H9 (cell line): ENCODE measurements at regions not wholly inside any gene's neighbourhood (a gene's known extent, or its start where the extent isn't known, plus 50 kb on each side); places are given as distances from the start of the nearest gene placed in this dataset.

ENCODE experiments used
- DNase-seq: peaks from one replicate; pipeline ENCODE4 v3.0.0-alpha.2; 2017
- H2AFZ ChIP-seq: one replicate; pipeline ENCODE4 v1.6.1; 2013; ENCODE audit warnings: mild to moderate bottlenecking, low read length, control low read depth, moderate library complexity
- H2AK5ac ChIP-seq: 2 replicates; pipeline ENCODE4 v1.6.1; 2013; ENCODE audit warnings: low read length, control low read depth, mixed read lengths; ENCODE audit not compliant: insufficient read length
- H2BK120ac ChIP-seq: one replicate; pipeline ENCODE4 v1.6.1; 2013; ENCODE audit warnings: low read depth, mild to moderate bottlenecking, low read length, control low read depth, inconsistent platforms; ENCODE audit not compliant: poor library complexity, severe bottlenecking
- H2BK12ac ChIP-seq: 2 replicates; pipeline ENCODE4 v1.6.1; 2013; ENCODE audit warnings: low read length, control low read depth, mixed read lengths, low read depth; ENCODE audit not compliant: insufficient read length
- H2BK15ac ChIP-seq: 2 replicates; pipeline ENCODE4 v1.6.1; 2013; ENCODE audit warnings: low read depth, low read length, control low read depth
- H2BK20ac ChIP-seq: one replicate; pipeline ENCODE4 v1.6.1; 2013; ENCODE audit warnings: low read depth, mild to moderate bottlenecking, low read length, control low read depth, inconsistent platforms; ENCODE audit not compliant: poor library complexity, severe bottlenecking
- H2BK5ac ChIP-seq: 2 replicates; pipeline ENCODE4 v1.6.1; 2013; ENCODE audit warnings: low read length, control low read depth, mixed read lengths; ENCODE audit not compliant: insufficient read length
- H3K14ac ChIP-seq: 2 replicates; pipeline ENCODE4 v1.6.1; 2013; ENCODE audit warnings: low read length, control low read depth; ENCODE audit not compliant: insufficient read depth
- H3K18ac ChIP-seq: 2 replicates; pipeline ENCODE4 v1.6.1; 2013; ENCODE audit warnings: low read depth, mild to moderate bottlenecking, mixed read lengths, low read length, control low read depth; ENCODE audit not compliant: insufficient read length
- H3K23ac ChIP-seq: 2 replicates; pipeline ENCODE4 v1.6.1; 2013; ENCODE audit warnings: low read length, control low read depth, mixed read lengths, low read depth; ENCODE audit not compliant: insufficient read length
- H3K23me2 ChIP-seq: 2 replicates; pipeline ENCODE4 v1.6.1; 2013; ENCODE audit warnings: low read depth, mild to moderate bottlenecking, mixed read lengths, low read length, control low read depth; ENCODE audit not compliant: insufficient read length, poor library complexity, severe bottlenecking
- H3K27ac ChIP-seq: 2 replicates; pipeline ENCODE4 v1.5.1; 2013; ENCODE audit warnings: low read length, control low read depth, mixed read lengths, low read depth; ENCODE audit not compliant: insufficient read length
- H3K27me3 ChIP-seq: 2 replicates; pipeline ENCODE4 v1.6.1; 2013; ENCODE audit warnings: low read length, control low read depth, inconsistent platforms; ENCODE audit not compliant: insufficient read depth
- H3K4ac ChIP-seq: 2 replicates; pipeline ENCODE4 v1.6.1; 2013; ENCODE audit warnings: low read depth, mild to moderate bottlenecking, control low read depth, inconsistent platforms, low read length, moderate library complexity
- H3K4me1 ChIP-seq: 2 replicates; pipeline ENCODE4 v1.6.1; 2013; ENCODE audit warnings: low read length, control low read depth, inconsistent platforms; ENCODE audit not compliant: insufficient read depth
- H3K4me2 ChIP-seq: 2 replicates; pipeline ENCODE4 v1.6.1; 2013; ENCODE audit warnings: low read length, control low read depth, mixed read lengths; ENCODE audit not compliant: insufficient read length, insufficient read depth
- H3K56ac ChIP-seq: 2 replicates; pipeline ENCODE4 v1.6.1; 2013; ENCODE audit warnings: low read depth, mild to moderate bottlenecking, mixed read lengths, low read length, control low read depth; ENCODE audit not compliant: insufficient read length
- H3K79me1 ChIP-seq: 2 replicates; pipeline ENCODE4 v1.6.1; 2013; ENCODE audit warnings: low read depth, mild to moderate bottlenecking, moderate library complexity, low read length, control low read depth, inconsistent platforms; ENCODE audit not compliant: insufficient read depth, poor library complexity, severe bottlenecking
- H3K79me2 ChIP-seq: 2 replicates; pipeline ENCODE4 v1.6.1; 2013; ENCODE audit warnings: low read length, control low read depth, inconsistent platforms; ENCODE audit not compliant: insufficient read depth
- H3K9ac ChIP-seq: 2 replicates; pipeline ENCODE4 v1.6.1; 2013; ENCODE audit warnings: low read length, control low read depth, mixed read lengths; ENCODE audit not compliant: insufficient read length; ENCODE audit errors: extremely low read depth
- H3K9me3 ChIP-seq: one replicate; pipeline ENCODE4 v1.6.1; 2013; ENCODE audit warnings: low read depth, low read length, inconsistent platforms; ENCODE audit not compliant: control insufficient read depth
- H3T11ph ChIP-seq: one replicate; pipeline ENCODE4 v1.6.1; 2013; ENCODE audit warnings: mild to moderate bottlenecking, low read length, control low read depth, inconsistent platforms
- H4K20me1 ChIP-seq: one replicate; pipeline ENCODE4 v1.6.1; 2013; ENCODE audit not compliant: control insufficient read depth, insufficient read length, insufficient read depth
- H4K5ac ChIP-seq: 2 replicates; pipeline ENCODE4 v1.6.1; 2013; ENCODE audit warnings: low read depth, mild to moderate bottlenecking, mixed read lengths, low read length, control low read depth; ENCODE audit not compliant: insufficient read length
- H4K8ac ChIP-seq: replicated peaks from 2 replicates; pipeline ENCODE4 v1.6.1; 2013; ENCODE audit warnings: low read length, control low read depth, mixed read lengths, low read depth; ENCODE audit not compliant: insufficient read length
- H4K91ac ChIP-seq: 2 replicates; pipeline ENCODE4 v1.6.1; 2013; ENCODE audit warnings: low read depth, mild to moderate bottlenecking, moderate library complexity, mixed read lengths, low read length, control low read depth; ENCODE audit not compliant: insufficient read length
- H3K27ac Mint-ChIP-seq, 3 experiments: 2 replicates in 2 of 3; 3 replicates in 1 of 3; pipeline ENCODE4 v1.8.0; 2020 to 2021; ENCODE audit warnings: mixed read lengths in 3 of 3, mild to moderate bottlenecking in 1 of 3, moderate library complexity in 1 of 3
- H3K27me3 Mint-ChIP-seq: 2 replicates; pipeline ENCODE4 v1.8.0; 2021; ENCODE audit warnings: low read depth, mild to moderate bottlenecking, moderate library complexity, mixed read lengths
- H3K36me3 Mint-ChIP-seq, 3 experiments: 2 replicates in 2 of 3; 3 replicates in 1 of 3; pipeline ENCODE4 v1.8.0; 2020 to 2021; ENCODE audit warnings: low read depth in 3 of 3, mixed read lengths in 3 of 3; ENCODE audit not compliant: insufficient read depth in 1 of 3
- H3K4me1 Mint-ChIP-seq, 2 experiments: 2 replicates each; pipeline ENCODE4 v1.8.0; 2020; ENCODE audit warnings: mixed read lengths in 2 of 2
- H3K4me3 Mint-ChIP-seq, 2 experiments: 2 replicates in 1 of 2; 3 replicates in 1 of 2; pipeline ENCODE4 v1.8.0; 2020 to 2021; ENCODE audit warnings: mild to moderate bottlenecking in 2 of 2, mixed read lengths in 2 of 2, moderate library complexity in 1 of 2
- H3K9me3 Mint-ChIP-seq, 2 experiments: 2 replicates in 1 of 2; 3 replicates in 1 of 2; pipeline ENCODE4 v1.8.0; 2020; ENCODE audit warnings: mild to moderate bottlenecking in 2 of 2, mixed read lengths in 2 of 2, moderate library complexity in 1 of 2
- CTCF ChIP-seq: fragments of 200-600 bp; sonication (generic); conservative IDR thresholded peaks from 3 replicates; pipeline ENCODE4 v1.8.0; 2021; ENCODE audit warnings: antibody characterized with exemption, mild to moderate bottlenecking
- WGBS: extraction: QIAGEN DNeasy Blood & Tissue Kit; methylation state at CpG from one replicate; pipeline ENCODE4 v1.1.7; 2013; ENCODE audit warnings: missing lambda C conversion rate, low lambda C conversion rate, mixed read lengths; ENCODE audit not compliant: insufficient read length; ENCODE audit errors: extremely low coverage; 5-methylcytosine and 5-hydroxymethylcytosine counted together

DNA sequence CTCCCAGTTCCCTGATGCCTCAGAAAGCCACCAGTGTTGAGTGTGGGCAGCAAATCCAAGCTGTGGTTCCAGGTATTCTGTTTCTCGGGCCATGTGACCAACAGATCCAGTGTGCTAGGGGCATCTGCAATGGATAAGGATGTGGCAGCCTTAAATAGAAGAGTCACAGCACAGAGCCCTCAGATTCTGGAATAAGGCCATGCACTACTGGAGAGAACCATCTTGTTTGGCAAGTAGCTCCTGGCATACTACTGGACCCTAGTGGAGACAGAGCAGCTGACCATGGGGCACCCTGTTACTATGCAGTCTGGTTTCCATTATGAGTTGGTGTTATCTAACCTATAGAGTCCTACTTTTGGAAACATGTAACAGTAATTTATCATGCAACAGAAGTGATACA, 53.3 kb upstream of the ZBTB7C start:
- no peak overlapping the region for H3K27ac Mint-ChIP-seq
- H4K8ac ChIP-seq = no peak overlapping the region
- H3K56ac ChIP-seq = no peak overlapping the region
- no peaks in the 10 kb centered on the region for H3K9me3 ChIP-seq
- H4K20me1 ChIP-seq = no peaks in the 10 kb centered on the region
- no peak overlapping the region for H4K91ac ChIP-seq
- no peak overlapping the region for H3K18ac ChIP-seq
- no peak overlapping the region for H3K27ac ChIP-seq
- no peaks in the 10 kb centered on the region for H3K9me3 Mint-ChIP-seq
- no peak overlapping the region for H2BK120ac ChIP-seq
- H2AFZ ChIP-seq = no peak overlapping the region
- H3K23me2 ChIP-seq = no peaks in the 10 kb centered on the region
- no peaks in the 10 kb centered on the region for H3K79me2 ChIP-seq
- H4K5ac ChIP-seq = no peak overlapping the region
- H3K79me1 ChIP-seq = no peaks in the 10 kb centered on the region
- no peak overlapping the region for H3K4me2 ChIP-seq
- H3T11ph ChIP-seq = no peak overlapping the region
- no peak overlapping the region for H3K9ac ChIP-seq
- no peak overlapping the region for H3K4me3 Mint-ChIP-seq
- no peak overlapping the region for H2BK12ac ChIP-seq
- TF ChIP-seq CTCF = no peak
- no peaks in the 10 kb centered on the region for H3K4me1 ChIP-seq
- H3K4ac ChIP-seq = no peak overlapping the region
- H3K23ac ChIP-seq = no peak overlapping the region
- H3K27me3 ChIP-seq = no peaks in the 10 kb centered on the region
- H2BK15ac ChIP-seq = no peak overlapping the region
- no peaks in the 10 kb centered on the region for H3K36me3 Mint-ChIP-seq
- no peak overlapping the region for H2BK5ac ChIP-seq
- no peak overlapping the region for H2AK5ac ChIP-seq
- DNase-seq = no peak
- H3K27me3 Mint-ChIP-seq = peaks cover 7% of the 10 kb centered on the region
- no CpG with 5 or more reads among the region's 1 CpG for WGBS
- H3K4me1 Mint-ChIP-seq = peaks cover 0 to 2% of the 10 kb centered on the region in 2 experiments; a peak in 1 of 4 replicates
- H2BK20ac ChIP-seq = no peak overlapping the region
- no peak overlapping the region for H3K14ac ChIP-seq
